ENCODE measurements at regions not wholly inside any gene's neighbourhood (a gene's known extent, or its start where the extent isn't known, plus 50 kb on each side); places are given as distances from the start of the nearest gene placed in this dataset.

DNA sequence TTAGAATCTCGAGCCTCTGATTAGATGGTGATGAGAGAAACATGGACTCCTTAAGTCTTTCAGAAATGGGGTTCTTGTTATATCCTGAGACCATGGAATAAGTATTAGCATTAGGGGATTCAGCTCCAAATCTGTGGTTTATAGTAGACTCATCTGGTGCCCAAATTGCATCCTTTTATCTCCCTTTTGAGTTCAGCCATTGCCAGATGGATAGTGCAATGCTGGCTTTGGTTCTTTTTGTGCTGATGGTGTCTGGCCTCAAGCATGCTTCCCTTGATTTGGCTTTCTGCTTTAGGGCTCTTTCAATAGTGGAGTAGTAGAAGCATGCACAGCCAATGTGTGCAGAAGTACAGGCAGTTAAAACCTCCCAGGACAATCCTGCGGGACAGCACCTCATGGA, 306.4 kb downstream of the TSN start:
- H3K4me1 Mint-ChIP-seq, result peaks cover 5% of the 10 kb centered on the region
- H3K27me3 Mint-ChIP-seq (ENCODE audit: low read depth), result no peaks in the 10 kb centered on the region
- no peaks in the 10 kb centered on the region for H3K36me3 Mint-ChIP-seq (ENCODE audit: low read depth)
- no peak overlapping the region for H3K27ac Mint-ChIP-seq
- TF ChIP-seq, protein P1, sequence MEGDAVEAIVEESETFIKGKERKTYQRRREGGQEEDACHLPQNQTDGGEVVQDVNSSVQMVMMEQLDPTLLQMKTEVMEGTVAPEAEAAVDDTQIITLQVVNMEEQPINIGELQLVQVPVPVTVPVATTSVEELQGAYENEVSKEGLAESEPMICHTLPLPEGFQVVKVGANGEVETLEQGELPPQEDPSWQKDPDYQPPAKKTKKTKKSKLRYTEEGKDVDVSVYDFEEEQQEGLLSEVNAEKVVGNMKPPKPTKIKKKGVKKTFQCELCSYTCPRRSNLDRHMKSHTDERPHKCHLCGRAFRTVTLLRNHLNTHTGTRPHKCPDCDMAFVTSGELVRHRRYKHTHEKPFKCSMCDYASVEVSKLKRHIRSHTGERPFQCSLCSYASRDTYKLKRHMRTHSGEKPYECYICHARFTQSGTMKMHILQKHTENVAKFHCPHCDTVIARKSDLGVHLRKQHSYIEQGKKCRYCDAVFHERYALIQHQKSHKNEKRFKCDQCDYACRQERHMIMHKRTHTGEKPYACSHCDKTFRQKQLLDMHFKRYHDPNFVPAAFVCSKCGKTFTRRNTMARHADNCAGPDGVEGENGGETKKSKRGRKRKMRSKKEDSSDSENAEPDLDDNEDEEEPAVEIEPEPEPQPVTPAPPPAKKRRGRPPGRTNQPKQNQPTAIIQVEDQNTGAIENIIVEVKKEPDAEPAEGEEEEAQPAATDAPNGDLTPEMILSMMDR (IDR thresholded peaks at IDR 0.05; ENCODE audit: unreplicated experiment in 3 of 3), result no peak
- no peak overlapping the region for H3K4me3 Mint-ChIP-seq
- H3K9me3 Mint-ChIP-seq, result no peaks in the 10 kb centered on the region

DNA sequence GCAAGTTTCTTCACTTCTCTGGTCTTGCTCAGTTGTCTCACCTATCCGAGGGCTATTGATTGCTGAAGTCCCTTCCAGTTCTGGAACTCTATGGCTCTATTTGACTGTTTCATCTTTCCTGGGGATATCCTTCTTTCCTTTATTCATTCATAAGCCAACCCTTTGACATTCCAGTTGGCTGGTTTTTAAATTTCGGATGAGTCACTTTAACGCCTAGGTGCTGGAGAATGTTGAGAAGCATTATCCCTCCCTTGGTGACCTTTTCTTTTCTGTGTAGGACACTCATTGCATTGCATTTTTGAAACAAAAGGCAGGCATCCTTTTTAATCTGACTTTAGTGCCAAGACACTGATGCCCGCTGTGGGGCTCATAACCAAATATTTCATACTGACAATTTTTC, 307.1 kb downstream of the TSN start:
- Mint-ChIP-seq H3K27me3 (ENCODE audit: low read depth) (no peaks in the 10 kb centered on the region), H3K9me3 (no peaks in the 10 kb centered on the region), H3K4me3 (no peak overlapping the region), H3K36me3 (ENCODE audit: low read depth) (no peaks in the 10 kb centered on the region), H3K4me1 (no peaks in the 10 kb centered on the region), H3K27ac (no peak overlapping the region)
- TF ChIP-seq, protein P1 (IDR thresholded peaks at IDR 0.05; ENCODE audit: unreplicated experiment in 3 of 3), result no peak

DNA sequence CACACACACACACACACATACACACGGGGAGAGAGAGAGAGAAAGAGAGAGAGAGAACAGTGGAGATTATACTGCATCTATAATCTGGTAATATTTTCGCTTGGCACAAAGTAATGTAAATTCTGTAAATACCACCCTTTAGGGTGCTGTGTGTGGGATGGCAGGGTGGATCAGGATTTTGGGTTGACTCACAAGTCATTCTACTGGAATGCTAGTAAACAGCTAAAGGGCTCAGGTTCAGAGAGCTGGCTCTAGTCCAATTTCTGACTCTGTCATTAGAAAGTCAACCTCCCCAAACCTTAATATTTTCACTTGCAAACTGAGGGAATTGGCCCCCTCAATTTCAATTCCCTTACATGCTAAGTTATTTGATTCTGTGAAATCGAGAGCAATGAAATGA, 308.3 kb downstream of the TSN start:
- H3K36me3 Mint-ChIP-seq (ENCODE audit: low read depth), result no peaks in the 10 kb centered on the region
- TF ChIP-seq, protein P1 (IDR thresholded peaks at IDR 0.05; ENCODE audit: unreplicated experiment in 3 of 3), result no peak
- H3K4me1 Mint-ChIP-seq, result no peaks in the 10 kb centered on the region
- no peaks in the 10 kb centered on the region for H3K9me3 Mint-ChIP-seq
- no peak overlapping the region for H3K27ac Mint-ChIP-seq
- no peak overlapping the region for H3K4me3 Mint-ChIP-seq
- no peaks in the 10 kb centered on the region for H3K27me3 Mint-ChIP-seq (ENCODE audit: low read depth)

DNA sequence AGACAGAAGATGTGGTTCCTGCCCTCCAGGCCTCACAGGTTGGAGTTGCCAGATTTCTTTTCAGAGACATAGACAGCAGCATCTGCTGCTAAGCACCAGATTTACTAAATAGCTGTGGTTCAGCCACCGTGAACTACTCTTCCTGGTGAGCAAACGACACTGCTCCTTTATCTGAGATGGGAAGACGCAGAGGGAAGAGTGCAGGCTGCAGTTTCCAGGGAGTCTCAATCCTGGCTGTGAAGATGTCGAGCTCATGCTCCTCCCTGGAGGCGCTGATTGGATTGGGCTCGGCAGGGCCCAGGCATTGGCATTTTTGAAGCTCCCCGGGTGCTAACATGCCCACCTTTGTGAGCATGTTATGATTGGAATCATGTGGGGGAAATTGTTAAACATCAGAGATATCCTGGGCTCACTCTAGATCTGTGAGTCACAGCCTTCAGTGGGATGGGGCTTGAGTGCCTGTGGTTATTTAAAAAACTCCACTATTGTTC, 314.8 kb downstream of the TSN start:
- Mint-ChIP-seq H3K36me3 (ENCODE audit: low read depth) (no peaks in the 10 kb centered on the region), H3K9me3 (no peaks in the 10 kb centered on the region), H3K4me3 (no peak overlapping the region), H3K27me3 (ENCODE audit: low read depth) (peaks cover 4% of the 10 kb centered on the region), H3K27ac (no peak overlapping the region), H3K4me1 (no peaks in the 10 kb centered on the region)
- TF ChIP-seq, protein P1 (IDR thresholded peaks at IDR 0.05; ENCODE audit: unreplicated experiment in 3 of 3), result no peak

DNA sequence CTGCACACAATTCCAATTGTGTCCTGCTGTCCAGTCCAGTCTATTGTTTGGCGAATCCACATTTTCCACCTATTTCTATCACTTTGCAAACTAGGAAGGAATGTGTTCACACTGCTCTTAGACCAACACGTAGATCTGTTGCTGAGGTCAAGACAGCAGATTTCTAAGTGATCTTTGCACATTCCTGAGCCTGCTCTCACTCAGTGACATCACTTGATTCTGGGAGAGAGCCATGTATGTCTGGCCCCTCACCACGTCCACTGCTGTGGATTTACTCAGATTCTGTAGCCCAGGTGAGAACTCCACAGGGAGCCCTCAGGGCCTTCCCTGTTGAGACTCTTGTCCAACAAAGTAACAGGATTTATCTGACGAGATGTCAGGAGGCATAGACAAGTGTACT, 317.2 kb downstream of the TSN start:
- peaks cover 4% of the 10 kb centered on the region for H3K27me3 Mint-ChIP-seq (ENCODE audit: low read depth)
- no peak overlapping the region for H3K27ac Mint-ChIP-seq
- H3K4me3 Mint-ChIP-seq, result no peak overlapping the region
- TF ChIP-seq, protein P1 (IDR thresholded peaks at IDR 0.05; ENCODE audit: unreplicated experiment in 3 of 3), result no peak
- H3K36me3 Mint-ChIP-seq (ENCODE audit: low read depth), result no peaks in the 10 kb centered on the region
- peaks cover 4% of the 10 kb centered on the region for H3K4me1 Mint-ChIP-seq
- H3K9me3 Mint-ChIP-seq, result no peaks in the 10 kb centered on the region

DNA sequence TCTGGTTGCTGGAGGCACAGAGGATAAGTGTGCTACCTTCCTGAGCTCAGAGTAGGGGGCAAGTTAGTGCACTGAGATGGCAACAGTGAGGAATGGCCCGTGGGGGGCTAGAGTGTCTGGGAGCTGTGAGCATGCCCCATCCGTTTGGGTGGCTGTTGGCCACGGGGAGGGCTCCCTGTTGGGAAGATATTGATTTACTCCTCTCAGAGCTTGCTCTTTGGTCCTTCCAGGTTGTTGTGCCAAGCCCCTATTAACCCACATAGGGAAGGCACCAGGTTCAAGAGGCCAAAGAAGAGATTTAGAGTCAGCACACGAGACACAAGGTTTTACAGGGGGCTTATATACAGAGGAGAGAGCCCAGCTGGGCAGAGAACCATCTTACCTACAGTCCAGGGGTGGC, 318.8 kb downstream of the TSN start:
- Mint-ChIP-seq H3K9me3 (no peaks in the 10 kb centered on the region), H3K4me3 (no peak overlapping the region), H3K27me3 (ENCODE audit: low read depth) (peaks cover 6% of the 10 kb centered on the region), H3K27ac (no peak overlapping the region), H3K4me1 (peaks cover 12% of the 10 kb centered on the region), H3K36me3 (ENCODE audit: low read depth) (no peaks in the 10 kb centered on the region)
- TF ChIP-seq, protein P1 (IDR thresholded peaks at IDR 0.05; ENCODE audit: unreplicated experiment in 3 of 3), result no peak
